Fibroblast of upper back skin (primary cell): ENCODE measurements at regions not wholly inside any gene's neighbourhood (a gene's known extent, or its start where the extent isn't known, plus 50 kb on each side); places are given as distances from the start of the nearest gene placed in this dataset.
"Not testable (repeated sequence)": the region's sequence is repeated elsewhere in the genome, so short reads cannot be mapped to it uniquely, and the experiment has no call there.

Source experiments
- DNase-seq: peaks from one replicate; pipeline ENCODE4 v3.0.0-alpha.2; 2013

GRCh38 chr2:136715146-136715545, 50.2 kb upstream of the THSD7B start:
- no peak for DNase-seq

GRCh38 chr2:136714452-136714951, 50.8 kb upstream of the THSD7B start:
- no peak for DNase-seq

GRCh38 chr2:136713739-136714138, 51.6 kb upstream of the THSD7B start:
- no peak for DNase-seq

- DNase-seq: no peak
Observed at GRCh38 chr2:136705336-136705735, 60.0 kb upstream of the THSD7B start.

GRCh38 chr2:136703214-136703613, 62.1 kb upstream of the THSD7B start:
- DNase-seq: no peak

- no peak for DNase-seq
Observed at GRCh38 chr2:136696438-136696837, 68.9 kb upstream of the THSD7B start.

- no peak for DNase-seq
Observed at GRCh38 chr2:136693966-136694365, 71.4 kb upstream of the THSD7B start.

GRCh38 chr2:136680079-136680478, 85.3 kb upstream of the THSD7B start:
- DNase-seq: not testable (repeated sequence)

- no peak for DNase-seq
Observed at GRCh38 chr2:136665736-136666135, 99.6 kb upstream of the THSD7B start.

GRCh38 chr2:136664713-136665405, 100.5 kb upstream of the THSD7B start:
- no peak for DNase-seq

- DNase-seq: no peak
Observed at GRCh38 chr2:136658201-136658600, 107.1 kb upstream of the THSD7B start.

- no peak for DNase-seq
Observed at GRCh38 chr2:136653861-136654260, 111.5 kb upstream of the THSD7B start.

GRCh38 chr2:136651456-136652010, 113.8 kb upstream of the THSD7B start:
- DNase-seq: no peak

GRCh38 chr2:136647039-136647438, 118.3 kb upstream of the THSD7B start:
- no peak for DNase-seq

- no peak for DNase-seq
Observed at GRCh38 chr2:136645236-136645828, 120.0 kb upstream of the THSD7B start.

GRCh38 chr2:136639651-136640050, 125.7 kb upstream of the THSD7B start:
- no peak for DNase-seq

GRCh38 chr2:136638193-136638592, 127.2 kb upstream of the THSD7B start:
- no peak for DNase-seq

GRCh38 chr2:136637402-136637801, 127.9 kb upstream of the THSD7B start:
- DNase-seq: no peak

GRCh38 chr2:136628490-136628889, 136.9 kb upstream of the THSD7B start:
- DNase-seq: no peak

- no peak for DNase-seq
Observed at GRCh38 chr2:136613096-136613495, 152.2 kb upstream of the THSD7B start.

GRCh38 chr2:136612079-136612478, 153.3 kb upstream of the THSD7B start:
- no peak for DNase-seq

GRCh38 chr2:136611451-136611850, 153.9 kb upstream of the THSD7B start:
- DNase-seq: no peak

- DNase-seq: no peak
Observed at GRCh38 chr2:136582628-136583205, 182.6 kb upstream of the THSD7B start.

- no peak for DNase-seq
Observed at GRCh38 chr2:136572335-136572734, 193.0 kb upstream of the THSD7B start.
